Kidney capillary endothelial cell (primary cell): ENCODE measurements at regions not wholly inside any gene's neighbourhood (a gene's known extent, or its start where the extent isn't known, plus 50 kb on each side); places are given as distances from the start of the nearest gene placed in this dataset.

Source experiments
- DNase-seq: peaks from one replicate; pipeline ENCODE4 v3.0.0-alpha.2; 2018; ENCODE audit warnings: low spot score

GRCh38 chr9:12141422-12141821 is 551.8 kb upstream of the TYRP1 start:
- no peak for DNase-seq

GRCh38 chr9:12155401-12156134 is 537.6 kb upstream of the TYRP1 start:
- DNase-seq: no peak

- no peak for DNase-seq
Observed at GRCh38 chr9:12162181-12162815, 530.9 kb upstream of the TYRP1 start.

- no peak for DNase-seq
Observed at GRCh38 chr9:12163723-12164458, 529.3 kb upstream of the TYRP1 start.

GRCh38 chr9:12166518-12166917 is 526.7 kb upstream of the TYRP1 start:
- no peak for DNase-seq

GRCh38 chr9:12170456-12170855 is 522.7 kb upstream of the TYRP1 start:
- no peak for DNase-seq

- no peak for DNase-seq
Observed at GRCh38 chr9:12178634-12179033, 514.6 kb upstream of the TYRP1 start.

GRCh38 chr9:12182806-12183205 is 510.4 kb upstream of the TYRP1 start:
- DNase-seq: no peak

- no peak for DNase-seq
Observed at GRCh38 chr9:12183321-12183720, 509.9 kb upstream of the TYRP1 start.

- DNase-seq: no peak
Observed at GRCh38 chr9:12185856-12186255, 507.3 kb upstream of the TYRP1 start.

GRCh38 chr9:12191630-12192029 is 501.6 kb upstream of the TYRP1 start:
- no peak for DNase-seq

- no peak for DNase-seq
Observed at GRCh38 chr9:12194731-12195130, 498.5 kb upstream of the TYRP1 start.

- DNase-seq: no peak
Observed at GRCh38 chr9:12195456-12195855, 497.7 kb upstream of the TYRP1 start.

GRCh38 chr9:12204512-12204911 is 488.7 kb upstream of the TYRP1 start:
- DNase-seq: no peak

GRCh38 chr9:12212860-12213259 is 480.3 kb upstream of the TYRP1 start:
- DNase-seq: no peak

- DNase-seq: no peak
Observed at GRCh38 chr9:12221470-12221869, 471.7 kb upstream of the TYRP1 start.

- no peak for DNase-seq
Observed at GRCh38 chr9:12224449-12224848, 468.7 kb upstream of the TYRP1 start.

GRCh38 chr9:12230708-12231107 is 462.5 kb upstream of the TYRP1 start:
- no peak for DNase-seq

- DNase-seq: no peak
Observed at GRCh38 chr9:12231832-12232231, 461.4 kb upstream of the TYRP1 start.

GRCh38 chr9:12232836-12233235 is 460.3 kb upstream of the TYRP1 start:
- DNase-seq: no peak

GRCh38 chr9:12253941-12254340 is 439.2 kb upstream of the TYRP1 start:
- DNase-seq: no peak

- DNase-seq: no peak
Observed at GRCh38 chr9:12266758-12267157, 426.4 kb upstream of the TYRP1 start.

- no peak for DNase-seq
Observed at GRCh38 chr9:12271421-12271891, 421.7 kb upstream of the TYRP1 start.
